ENCODE measurements at regions not wholly inside any gene's neighbourhood (a gene's known extent, or its start where the extent isn't known, plus 50 kb on each side); places are given as distances from the start of the nearest gene placed in this dataset.

DNA sequence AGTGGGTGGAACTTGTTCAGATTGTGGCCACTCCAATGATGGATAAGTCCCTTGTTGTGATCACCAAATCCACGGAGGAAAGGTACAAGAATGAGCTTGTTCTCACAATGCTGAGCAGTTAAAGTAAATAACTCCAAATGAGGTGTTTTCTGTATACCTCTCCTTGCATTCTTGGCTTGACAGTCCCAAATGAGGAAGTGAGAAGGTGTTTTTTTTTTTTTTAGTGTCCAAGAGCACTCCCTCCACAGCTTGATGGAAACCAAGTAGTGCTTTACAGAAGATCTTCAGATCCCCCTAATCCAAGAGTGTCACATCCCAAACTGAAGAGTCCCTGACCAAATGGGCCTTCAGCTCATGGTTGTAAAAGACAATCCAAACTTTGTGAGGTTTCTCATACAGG, 153.6 kb downstream of the ATP23 start:
- ChIA-PET CTCF (no interaction called here), POLR2A (no interaction called here)
- Histone ChIP-seq H3K27me3 (replicated peaks in 1 of 2; ENCODE audit: control insufficient read depth in 2 of 2, extremely low read depth in 1 of 2, insufficient read depth in 2 of 2, low read length in 1 of 2) (peaks cover 0 to 14% of the 10 kb centered on the region in 2 experiments), H3K27ac (ENCODE audit: low read length) (no peak overlapping the region), H3K36me3 (ENCODE audit: control insufficient read depth in 2 of 2, extremely low read depth in 1 of 2, insufficient read depth in 1 of 2, low read length in 1 of 2) (no peaks in the 10 kb centered on the region), H3K9me3 (no peaks in the 10 kb centered on the region), H3K4me3 (ENCODE audit: control insufficient read depth in 1 of 2, extremely low read depth in 1 of 2, low read length in 1 of 2) (no peak overlapping the region), H3K4me1 (ENCODE audit: control insufficient read depth in 1 of 2, extremely low read depth in 1 of 2, insufficient read depth in 2 of 2, low read length in 2 of 2) (no peaks in the 10 kb centered on the region)
- Mint-ChIP-seq H3K9me3 (no peaks in the 10 kb centered on the region), H3K36me3 (no peaks in the 10 kb centered on the region), H3K4me3 (no peak overlapping the region), H3K27me3 (peaks cover 20 to 30% of the 10 kb centered on the region in 2 donors), H3K27ac (no peak overlapping the region), H3K4me1 (no peaks in the 10 kb centered on the region)
- WGBS (ENCODE audit: insufficient coverage), result no CpG with 5 or more reads among the region's 1 CpG
- ATAC-seq (replicated peaks in 1 of 4) (no peak), DNase-seq (no peak)

DNA sequence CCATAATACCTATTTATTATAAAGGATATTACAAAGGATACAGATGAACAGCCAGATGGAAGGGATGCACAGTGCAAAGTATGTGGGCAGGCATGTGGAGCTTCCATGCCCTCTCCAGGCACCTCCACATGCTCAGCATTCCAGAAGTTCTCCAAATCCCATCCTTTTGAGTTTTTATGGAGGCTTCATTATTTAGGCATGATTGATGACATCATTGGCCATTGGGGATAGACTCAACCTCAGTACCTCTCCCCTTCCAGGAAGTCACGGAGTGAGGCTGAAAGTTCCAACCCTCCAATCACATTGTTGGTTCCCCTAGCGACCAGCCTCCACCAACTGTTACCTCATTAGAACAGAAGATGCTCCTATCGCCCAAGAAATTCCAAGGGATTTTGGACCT, 156.4 kb downstream of the ATP23 start:
- no peak overlapping the region for H3K27ac ChIP-seq (ENCODE audit: low read length)
- WGBS (ENCODE audit: insufficient coverage), result no CpG with 5 or more reads among the region's 3 CpGs
- Mint-ChIP-seq H3K4me1 (no peaks in the 10 kb centered on the region), H3K27ac (no peak overlapping the region), H3K27me3 (peaks cover 23 to 24% of the 10 kb centered on the region in 2 donors), H3K4me3 (no peak overlapping the region), H3K36me3 (peaks cover 3% of the 10 kb centered on the region), H3K9me3 (peaks cover 4 to 5% (median 5%) of the 10 kb centered on the region in 3 donors)
- DNase-seq, result no peak
- CTCF ChIA-PET, result no interaction called here
- no peak overlapping the region for H3K4me3 ChIP-seq (ENCODE audit: control insufficient read depth in 1 of 2, extremely low read depth in 1 of 2, low read length in 1 of 2)
- no peaks in the 10 kb centered on the region for H3K9me3 ChIP-seq
- H3K4me1 ChIP-seq (ENCODE audit: control insufficient read depth in 1 of 2, extremely low read depth in 1 of 2, insufficient read depth in 2 of 2, low read length in 2 of 2), result no peaks in the 10 kb centered on the region
- POLR2A ChIA-PET, result no interaction called here
- no peak for ATAC-seq (replicated peaks in 1 of 4)
- peaks cover 0 to 6% of the 10 kb centered on the region in 2 experiments for H3K27me3 ChIP-seq (replicated peaks in 1 of 2; ENCODE audit: control insufficient read depth in 2 of 2, extremely low read depth in 1 of 2, insufficient read depth in 2 of 2, low read length in 1 of 2)
- no peaks in the 10 kb centered on the region for H3K36me3 ChIP-seq (ENCODE audit: control insufficient read depth in 2 of 2, extremely low read depth in 1 of 2, insufficient read depth in 1 of 2, low read length in 1 of 2)

DNA sequence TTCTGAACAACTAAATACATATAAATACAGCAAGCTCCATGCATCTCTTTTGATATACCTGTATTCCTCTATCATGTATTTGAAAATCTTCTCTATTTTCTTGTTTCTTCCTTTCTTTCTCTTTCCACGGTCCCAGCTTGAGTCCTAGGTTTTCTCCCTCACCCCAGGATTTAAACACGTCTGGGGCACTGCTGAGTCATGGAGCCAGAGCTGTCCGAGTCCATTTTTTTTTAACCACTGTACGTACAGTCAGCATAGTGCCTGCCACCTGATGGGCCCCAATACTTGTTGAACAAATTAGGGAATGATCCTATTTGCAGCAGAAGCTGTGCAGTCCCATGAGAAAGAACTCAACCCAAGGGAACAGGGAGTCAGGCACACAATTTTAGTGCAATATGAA, 158.1 kb downstream of the ATP23 start:
- Mint-ChIP-seq H3K27me3 (peaks cover 16% of the 10 kb centered on the region in 2 donors), H3K36me3 (peaks cover 3% of the 10 kb centered on the region), H3K27ac (no peak overlapping the region), H3K9me3 (peaks cover 4 to 5% (median 5%) of the 10 kb centered on the region in 3 donors), H3K4me1 (no peaks in the 10 kb centered on the region), H3K4me3 (no peak overlapping the region)
- H3K9me3 ChIP-seq, result no peaks in the 10 kb centered on the region
- no peak for ATAC-seq (replicated peaks in 1 of 4)
- ChIA-PET CTCF (no interaction called here), POLR2A (no interaction called here)
- peaks cover 0 to 2% of the 10 kb centered on the region in 2 experiments for H3K27me3 ChIP-seq (replicated peaks in 1 of 2; ENCODE audit: control insufficient read depth in 2 of 2, extremely low read depth in 1 of 2, insufficient read depth in 2 of 2, low read length in 1 of 2)
- no peak overlapping the region for H3K27ac ChIP-seq (ENCODE audit: low read length)
- H3K4me1 ChIP-seq (ENCODE audit: control insufficient read depth in 1 of 2, extremely low read depth in 1 of 2, insufficient read depth in 2 of 2, low read length in 2 of 2), result no peaks in the 10 kb centered on the region
- no peaks in the 10 kb centered on the region for H3K36me3 ChIP-seq (ENCODE audit: control insufficient read depth in 2 of 2, extremely low read depth in 1 of 2, insufficient read depth in 1 of 2, low read length in 1 of 2)
- DNase-seq, result no peak
- WGBS (ENCODE audit: insufficient coverage), result 63% methylated on average over 4 of the region's 4 CpGs
- no peak overlapping the region for H3K4me3 ChIP-seq (ENCODE audit: control insufficient read depth in 1 of 2, extremely low read depth in 1 of 2, low read length in 1 of 2)

DNA sequence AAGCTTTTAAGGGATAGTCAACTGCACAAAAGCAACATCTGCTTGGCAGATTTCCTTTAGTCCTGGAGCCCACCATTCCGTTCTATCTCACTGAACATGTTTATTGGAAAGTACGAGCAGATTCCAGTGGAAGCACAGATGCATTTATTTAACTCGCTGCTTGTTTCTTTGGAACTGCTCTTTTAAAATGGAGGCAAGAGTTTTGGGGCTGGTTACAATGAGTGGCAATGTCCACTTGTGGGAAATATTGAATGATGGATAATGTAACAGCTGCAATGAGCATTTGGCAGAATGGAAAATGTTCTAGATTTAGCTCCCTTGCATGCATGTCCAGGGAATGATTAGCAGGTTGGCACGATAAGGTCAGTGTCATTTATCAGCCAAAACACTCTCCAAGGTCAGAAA, 163.0 kb downstream of the ATP23 start:
- Histone ChIP-seq H3K27me3 (replicated peaks in 1 of 2; ENCODE audit: control insufficient read depth in 2 of 2, extremely low read depth in 1 of 2, insufficient read depth in 2 of 2, low read length in 1 of 2) (no peaks in the 10 kb centered on the region), H3K4me1 (ENCODE audit: control insufficient read depth in 1 of 2, extremely low read depth in 1 of 2, insufficient read depth in 2 of 2, low read length in 2 of 2) (no peaks in the 10 kb centered on the region), H3K27ac (ENCODE audit: low read length) (no peak overlapping the region), H3K9me3 (no peaks in the 10 kb centered on the region), H3K4me3 (ENCODE audit: control insufficient read depth in 1 of 2, extremely low read depth in 1 of 2, low read length in 1 of 2) (no peak overlapping the region), H3K36me3 (ENCODE audit: control insufficient read depth in 2 of 2, extremely low read depth in 1 of 2, insufficient read depth in 1 of 2, low read length in 1 of 2) (no peaks in the 10 kb centered on the region)
- ChIA-PET CTCF (no interaction called here), POLR2A (no interaction called here)
- H3K4me3 Mint-ChIP-seq, result no peak overlapping the region
- DNase-seq, result no peak
- ATAC-seq (replicated peaks in 1 of 4), result no peak
- WGBS (ENCODE audit: insufficient coverage), result 50% methylated on average over 1 of the region's 4 CpGs
- H3K27ac Mint-ChIP-seq, result no peak overlapping the region
- H3K27me3 Mint-ChIP-seq, result peaks cover 16 to 18% of the 10 kb centered on the region in 2 donors
- no peaks in the 10 kb centered on the region for H3K4me1 Mint-ChIP-seq
- peaks cover 4 to 5% (median 5%) of the 10 kb centered on the region in 3 donors for H3K9me3 Mint-ChIP-seq
- peaks cover 3% of the 10 kb centered on the region for H3K36me3 Mint-ChIP-seq

DNA sequence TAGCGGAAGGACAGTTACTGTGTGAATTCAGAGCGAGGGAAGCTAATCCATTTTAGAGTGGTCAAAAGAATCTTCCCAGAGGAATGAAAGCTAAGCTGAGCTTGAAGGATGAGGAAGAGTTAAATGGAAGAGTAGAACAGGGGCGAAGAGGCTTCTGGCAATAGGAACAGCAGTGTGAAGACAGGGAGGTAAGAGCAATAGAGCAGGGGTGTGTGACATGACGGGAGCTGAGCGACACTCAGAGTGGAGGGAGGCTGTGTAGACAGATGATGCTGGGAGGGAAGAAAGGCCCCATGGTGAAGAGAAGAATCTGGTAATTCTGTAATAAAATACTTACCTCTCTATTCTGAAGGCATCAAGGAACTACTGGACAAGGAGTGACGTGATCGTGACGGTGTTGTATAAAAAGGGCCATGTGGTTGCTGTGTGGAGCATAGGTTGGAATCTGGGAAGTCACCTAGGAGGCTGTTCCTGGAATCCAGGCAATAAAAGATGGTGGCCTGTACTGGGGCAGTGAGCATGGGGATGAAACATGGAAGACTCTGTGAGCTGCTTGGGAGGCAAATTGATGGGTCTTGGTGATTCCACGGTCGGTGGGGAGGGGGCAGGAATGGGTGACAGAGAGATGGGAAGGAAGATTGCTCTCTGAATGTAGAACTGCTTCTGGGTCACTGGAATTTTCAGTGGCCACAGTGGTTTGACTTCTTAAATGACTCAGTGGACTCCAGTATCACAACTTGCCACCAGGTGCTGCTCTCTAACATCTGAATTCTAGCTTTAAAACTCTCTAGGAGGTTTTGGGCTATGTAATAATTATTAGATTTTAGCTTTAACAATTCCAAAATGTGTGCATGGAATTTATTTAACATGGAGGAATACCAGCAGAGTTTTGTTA, 164.1 kb downstream of the ATP23 start:
- Histone ChIP-seq H3K27ac (ENCODE audit: low read length) (no peak overlapping the region), H3K27me3 (replicated peaks in 1 of 2; ENCODE audit: control insufficient read depth in 2 of 2, extremely low read depth in 1 of 2, insufficient read depth in 2 of 2, low read length in 1 of 2) (no peaks in the 10 kb centered on the region), H3K4me3 (ENCODE audit: control insufficient read depth in 1 of 2, extremely low read depth in 1 of 2, low read length in 1 of 2) (no peak overlapping the region), H3K4me1 (ENCODE audit: control insufficient read depth in 1 of 2, extremely low read depth in 1 of 2, insufficient read depth in 2 of 2, low read length in 2 of 2) (no peaks in the 10 kb centered on the region), H3K36me3 (ENCODE audit: control insufficient read depth in 2 of 2, extremely low read depth in 1 of 2, insufficient read depth in 1 of 2, low read length in 1 of 2) (no peaks in the 10 kb centered on the region), H3K9me3 (no peaks in the 10 kb centered on the region)
- no peaks in the 10 kb centered on the region for H3K4me1 Mint-ChIP-seq
- ChIA-PET CTCF (no interaction called here), POLR2A (no interaction called here)
- ATAC-seq (replicated peaks in 1 of 4), result no peak
- H3K4me3 Mint-ChIP-seq, result no peak overlapping the region
- peaks cover 3% of the 10 kb centered on the region for H3K36me3 Mint-ChIP-seq
- no peak for DNase-seq
- no peak overlapping the region for H3K27ac Mint-ChIP-seq
- H3K27me3 Mint-ChIP-seq, result peaks cover 5 to 16% of the 10 kb centered on the region in 2 donors
- H3K9me3 Mint-ChIP-seq, result peaks cover 4 to 5% (median 5%) of the 10 kb centered on the region in 3 donors
- 86% methylated on average over 8 of the region's 10 CpGs for WGBS (ENCODE audit: insufficient coverage)

DNA sequence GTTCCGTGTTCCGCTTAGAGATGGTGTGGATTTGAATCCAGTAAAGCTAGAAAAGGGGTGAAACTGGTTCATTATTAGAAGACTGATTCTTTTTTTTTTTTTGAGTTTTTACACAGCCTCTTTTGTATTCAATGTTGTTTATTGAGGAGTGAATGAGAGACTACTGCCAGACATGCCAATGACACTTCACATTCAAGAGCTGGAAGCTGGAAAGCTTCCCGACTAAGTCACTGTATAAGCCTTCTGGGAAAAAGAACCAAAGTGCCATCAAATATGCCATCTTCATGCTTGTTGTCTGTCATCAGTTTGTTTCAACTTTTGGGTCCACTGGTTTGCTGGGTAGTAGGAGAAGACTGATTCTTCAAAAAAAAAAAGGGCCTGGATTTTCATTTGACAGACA, 164.8 kb downstream of the ATP23 start:
- Mint-ChIP-seq H3K36me3 (peaks cover 3% of the 10 kb centered on the region), H3K9me3 (peaks cover 4 to 5% (median 4%) of the 10 kb centered on the region in 3 donors), H3K27me3 (peaks cover 4 to 16% of the 10 kb centered on the region in 2 donors), H3K27ac (no peak overlapping the region), H3K4me1 (no peaks in the 10 kb centered on the region), H3K4me3 (no peak overlapping the region)
- DNase-seq (no peak), ATAC-seq (replicated peaks in 1 of 4) (no peak)
- 100% methylated on average over 1 of the region's 3 CpGs for WGBS (ENCODE audit: insufficient coverage)
- Histone ChIP-seq H3K27ac (ENCODE audit: low read length) (no peak overlapping the region), H3K4me1 (ENCODE audit: control insufficient read depth in 1 of 2, extremely low read depth in 1 of 2, insufficient read depth in 2 of 2, low read length in 2 of 2) (no peaks in the 10 kb centered on the region), H3K9me3 (no peaks in the 10 kb centered on the region), H3K27me3 (replicated peaks in 1 of 2; ENCODE audit: control insufficient read depth in 2 of 2, extremely low read depth in 1 of 2, insufficient read depth in 2 of 2, low read length in 1 of 2) (no peaks in the 10 kb centered on the region), H3K4me3 (ENCODE audit: control insufficient read depth in 1 of 2, extremely low read depth in 1 of 2, low read length in 1 of 2) (no peak overlapping the region), H3K36me3 (ENCODE audit: control insufficient read depth in 2 of 2, extremely low read depth in 1 of 2, insufficient read depth in 1 of 2, low read length in 1 of 2) (no peaks in the 10 kb centered on the region)
- ChIA-PET CTCF (no interaction called here), POLR2A (interaction anchor here in 1 of 2 donors (0.6 kb wide), 1 partner anchor 20 kb away, joined by 3 read pairs; no protein-coding TSS in a partner anchor)
